Stimulated activated naive CD8-positive, alpha-beta T cell treated with anti-CD3 and anti-CD28 coated beads, Interleukin-15, amount 100 ng/mL, for 72 hours (primary cell): ENCODE measurements at regions not wholly inside any gene's neighbourhood (a gene's known extent, or its start where the extent isn't known, plus 50 kb on each side); places are given as distances from the start of the nearest gene placed in this dataset.
"Not testable (repeated sequence)": the region's sequence is repeated elsewhere in the genome, so short reads cannot be mapped to it uniquely, and the experiment has no call there.

Experiments
- ATAC-seq: fragments of 150-1000 bp; cut with Tn5 transposase; 2 replicates; pipeline ENCODE4 v1.10.0; 2021; ENCODE audit warnings: mild to moderate bottlenecking, moderate library complexity
- DNase-seq, 2 donors: peaks; one replicate each; pipeline ENCODE4 v3.0.0; 2021 to 2022
- H3K27ac Mint-ChIP-seq, 2 donors: one replicate each; pipeline ENCODE4 v1.8.0; 2022; ENCODE audit warnings: mild to moderate bottlenecking in 2 of 2, mixed read lengths in 2 of 2, moderate library complexity in 2 of 2
- H3K27me3 Mint-ChIP-seq: one replicate; pipeline ENCODE4 v1.8.0; 2022; ENCODE audit warnings: mixed read lengths
- H3K4me1 Mint-ChIP-seq: one replicate; pipeline ENCODE4 v1.8.0; 2022; ENCODE audit warnings: mild to moderate bottlenecking, mixed read lengths
- H3K4me3 Mint-ChIP-seq, 2 donors: one replicate each; pipeline ENCODE4 v1.8.0; 2022; ENCODE audit warnings: mild to moderate bottlenecking in 2 of 2, mixed read lengths in 2 of 2, moderate library complexity in 1 of 2
- H3K9me3 Mint-ChIP-seq, 2 donors: one replicate each; pipeline ENCODE4 v1.8.0; 2022; ENCODE audit warnings: mixed read lengths in 2 of 2

DNA sequence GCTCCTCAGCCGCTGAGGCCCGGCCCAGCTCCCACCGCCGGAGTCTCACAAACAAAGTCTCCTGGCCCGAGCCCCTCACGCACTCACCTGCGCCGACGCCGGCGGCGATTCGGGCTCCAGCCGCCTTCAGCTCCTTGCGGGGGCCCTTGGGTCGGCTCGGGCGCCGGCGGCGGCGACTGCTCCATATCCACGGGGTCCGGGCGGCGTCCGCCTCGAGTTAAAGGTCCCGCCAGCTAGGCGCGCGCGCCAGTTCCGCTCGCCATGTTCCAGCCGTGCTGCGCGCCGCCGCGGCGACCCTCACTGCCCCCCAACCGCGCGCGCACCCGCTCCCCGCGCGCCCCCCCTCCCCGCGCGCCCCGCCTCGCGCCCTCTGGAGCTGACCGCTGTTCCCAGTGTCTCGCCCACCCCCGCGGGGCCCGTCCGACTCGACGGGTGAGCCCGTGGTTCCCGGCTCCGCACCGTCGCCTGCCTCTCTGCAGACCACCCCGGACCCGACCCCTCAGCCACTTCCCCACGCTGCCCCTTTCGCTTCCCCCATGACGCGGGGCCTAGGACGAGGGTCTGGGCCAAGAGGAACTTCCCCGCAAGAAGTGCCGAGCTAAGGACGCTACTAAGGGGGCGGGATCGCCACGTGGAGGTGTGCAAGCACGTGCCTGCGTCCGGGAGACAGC is 396.1 kb downstream of the ZNF33B start:
- Mint-ChIP-seq H3K4me3 (peak overlapping the region in 1 of 2 donors; percentile 66), H3K4me1 (peaks cover 6% of the 10 kb centered on the region), H3K9me3 (peaks cover 0 to 11% of the 10 kb centered on the region in 2 donors), H3K27me3 (peaks cover 47% of the 10 kb centered on the region), H3K27ac (no peak overlapping the region)
- ATAC-seq, result no peak
- no peak for DNase-seq

DNA sequence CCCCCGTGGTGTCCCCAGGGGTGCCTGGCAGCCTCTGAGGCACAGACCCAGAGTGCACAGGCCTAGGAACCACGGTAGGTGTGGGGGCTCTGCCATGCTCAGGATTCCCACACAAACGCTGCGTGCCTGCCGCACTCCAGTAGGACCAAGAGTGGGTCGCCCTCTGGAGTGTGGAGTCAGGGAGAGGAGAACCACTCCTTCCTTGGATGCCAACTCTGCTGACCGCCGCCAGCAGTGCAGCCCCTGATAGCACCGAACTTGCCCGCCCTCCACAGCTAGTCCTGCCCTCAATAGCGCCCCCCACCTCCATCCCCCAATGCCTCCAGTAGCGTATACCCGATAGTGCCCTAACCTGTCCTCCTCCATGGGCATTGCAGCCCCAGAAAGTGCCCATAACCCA is 402.0 kb downstream of the ZNF33B start:
- H3K27me3 Mint-ChIP-seq, H3K4me3 Mint-ChIP-seq, ATAC-seq: not testable (repeated sequence)

GRCh38 chr10:42235736-42236135 is 402.6 kb downstream of the ZNF33B start:
- ATAC-seq, H3K9me3 Mint-ChIP-seq, H3K4me3 Mint-ChIP-seq, H3K27me3 Mint-ChIP-seq, DNase-seq, H3K4me1 Mint-ChIP-seq, H3K27ac Mint-ChIP-seq: not testable (repeated sequence)

More for the DNA sequence above, 402.0 kb downstream of the ZNF33B start:
- H3K27ac Mint-ChIP-seq, H3K4me1 Mint-ChIP-seq, H3K9me3 Mint-ChIP-seq, DNase-seq: not testable (repeated sequence)

GRCh38 chr10:42235241-42235640 is 403.1 kb downstream of the ZNF33B start:
- not testable (repeated sequence) for H3K27ac Mint-ChIP-seq, H3K4me3 Mint-ChIP-seq, H3K4me1 Mint-ChIP-seq, DNase-seq, H3K27me3 Mint-ChIP-seq, H3K9me3 Mint-ChIP-seq, ATAC-seq

- not testable (repeated sequence) for H3K27me3 Mint-ChIP-seq, H3K4me3 Mint-ChIP-seq, H3K9me3 Mint-ChIP-seq, DNase-seq, H3K4me1 Mint-ChIP-seq, ATAC-seq
- H3K27ac Mint-ChIP-seq, result peak overlapping the region in 1 of 2 donors; percentile 27
Observed at GRCh38 chr10:42234506-42234905, 403.9 kb downstream of the ZNF33B start.

GRCh38 chr10:42233461-42234206 is 404.7 kb downstream of the ZNF33B start:
- H3K27me3 Mint-ChIP-seq, H3K9me3 Mint-ChIP-seq, H3K27ac Mint-ChIP-seq, DNase-seq, ATAC-seq, H3K4me3 Mint-ChIP-seq, H3K4me1 Mint-ChIP-seq: not testable (repeated sequence)

- not testable (repeated sequence) for H3K4me3 Mint-ChIP-seq, DNase-seq, ATAC-seq, H3K4me1 Mint-ChIP-seq, H3K27ac Mint-ChIP-seq, H3K9me3 Mint-ChIP-seq, H3K27me3 Mint-ChIP-seq
Observed at GRCh38 chr10:42232955-42233354, 405.4 kb downstream of the ZNF33B start.

DNA sequence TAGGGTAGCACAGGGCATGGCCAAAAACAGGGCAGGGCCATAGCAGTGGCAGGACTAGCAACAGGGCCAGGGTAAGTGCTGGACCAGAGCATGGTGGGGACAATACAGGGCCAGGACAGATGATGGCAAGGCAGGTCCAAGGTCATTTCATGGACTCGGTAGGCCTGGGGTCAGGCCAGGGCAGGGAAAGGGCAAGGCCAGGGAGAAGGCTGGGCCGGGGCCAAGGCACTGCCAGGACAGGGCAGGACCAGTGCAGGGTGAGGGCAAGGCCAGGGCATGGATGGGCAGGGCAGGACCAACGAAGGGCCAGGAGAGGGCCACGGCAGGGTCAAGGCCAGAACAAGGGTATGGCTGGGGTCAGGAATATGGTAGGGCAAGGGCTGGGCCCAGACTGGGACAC is 407.6 kb downstream of the ZNF33B start:
- not testable (repeated sequence) for H3K27me3 Mint-ChIP-seq, DNase-seq, ATAC-seq, H3K27ac Mint-ChIP-seq, H3K4me1 Mint-ChIP-seq, H3K4me3 Mint-ChIP-seq
- H3K9me3 Mint-ChIP-seq, result peaks cover 30 to 31% of the 10 kb centered on the region in 2 donors

- ATAC-seq, H3K4me3 Mint-ChIP-seq, H3K27ac Mint-ChIP-seq, H3K27me3 Mint-ChIP-seq, H3K4me1 Mint-ChIP-seq, DNase-seq: not testable (repeated sequence)
- H3K9me3 Mint-ChIP-seq, result peaks cover 31% of the 10 kb centered on the region in 2 donors
Observed at GRCh38 chr10:42230115-42230514, 408.3 kb downstream of the ZNF33B start.

GRCh38 chr10:42227859-42228258 is 410.5 kb downstream of the ZNF33B start:
- peaks cover 31% of the 10 kb centered on the region in 2 donors for H3K9me3 Mint-ChIP-seq

GRCh38 chr10:42193588-42193987 is 444.8 kb downstream of the ZNF33B start:
- DNase-seq, H3K4me3 Mint-ChIP-seq, H3K27ac Mint-ChIP-seq, ATAC-seq, H3K9me3 Mint-ChIP-seq, H3K4me1 Mint-ChIP-seq: not testable (repeated sequence)
- H3K27me3 Mint-ChIP-seq, result peaks cover 26% of the 10 kb centered on the region

More at GRCh38 chr10:42227859-42228258, 410.5 kb downstream of the ZNF33B start:
- H3K27ac Mint-ChIP-seq, result peak overlapping the region in 1 of 2 donors; percentile 22
- not testable (repeated sequence) for ATAC-seq, H3K4me1 Mint-ChIP-seq, H3K27me3 Mint-ChIP-seq, H3K4me3 Mint-ChIP-seq, DNase-seq

DNA sequence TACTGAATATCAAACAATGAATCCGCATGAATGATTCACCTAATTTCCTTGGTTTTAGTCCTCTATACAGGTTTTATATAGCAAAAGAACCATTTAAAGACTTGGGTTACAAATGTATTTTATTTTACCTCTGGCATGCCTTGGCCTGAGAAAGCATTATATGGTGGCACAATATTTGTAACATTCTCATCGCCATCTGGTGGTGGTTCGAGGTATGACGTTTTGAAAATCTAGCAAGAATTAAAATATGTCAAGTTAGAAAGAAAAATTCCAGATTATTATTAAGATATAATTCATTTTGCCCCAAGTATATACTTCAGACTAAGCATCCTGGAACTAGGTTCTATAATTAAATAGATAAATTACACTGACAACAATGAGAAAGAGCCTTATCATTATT is 445.9 kb downstream of the ZNF33B start:
- H3K27me3 Mint-ChIP-seq, result peaks cover 24% of the 10 kb centered on the region
- H3K4me3 Mint-ChIP-seq, H3K27ac Mint-ChIP-seq, ATAC-seq, H3K9me3 Mint-ChIP-seq, H3K4me1 Mint-ChIP-seq, DNase-seq: not testable (repeated sequence)

GRCh38 chr10:42187501-42188195 is 450.7 kb downstream of the ZNF33B start:
- not testable (repeated sequence) for H3K4me3 Mint-ChIP-seq, DNase-seq, ATAC-seq, H3K9me3 Mint-ChIP-seq, H3K4me1 Mint-ChIP-seq, H3K27ac Mint-ChIP-seq
- peaks cover 16% of the 10 kb centered on the region for H3K27me3 Mint-ChIP-seq

GRCh38 chr10:42177793-42178689 is 460.3 kb downstream of the ZNF33B start:
- H3K4me1 Mint-ChIP-seq, result not testable (repeated sequence)
- Mint-ChIP-seq H3K4me3 (peak overlapping the region; percentile 45 to 54), H3K27me3 (peaks cover 71% of the 10 kb centered on the region)

More at GRCh38 chr10:42177793-42178689, 460.3 kb downstream of the ZNF33B start:
- ATAC-seq, H3K9me3 Mint-ChIP-seq: not testable (repeated sequence)
- peak in 1 of 2 donors; percentile 4 for DNase-seq
- peak overlapping the region in 1 of 2 donors; percentile 81 for H3K27ac Mint-ChIP-seq
